GM12873 (cell line): ENCODE measurements at regions not wholly inside any gene's neighbourhood (a gene's known extent, or its start where the extent isn't known, plus 50 kb on each side); places are given as distances from the start of the nearest gene placed in this dataset.

Experiments
- CTCF ChIP-seq: IDR thresholded peaks from 2 replicates; pipeline ENCODE4 v1.5.1; 2012; ENCODE audit warnings: low read depth, mild to moderate bottlenecking, moderate library complexity, low read length, control low read depth; ENCODE audit not compliant: insufficient read depth; ENCODE audit errors: missing control alignments

- TF ChIP-seq CTCF, result no peak
Observed at GRCh38 chr12:98106031-98106683, 409.2 kb upstream of the TMPO start.

GRCh38 chr12:98109266-98109665 lies 406.1 kb upstream of the TMPO start:
- TF ChIP-seq CTCF, result no peak

- no peak for TF ChIP-seq CTCF
Observed at GRCh38 chr12:98110536-98110935, 404.9 kb upstream of the TMPO start.

GRCh38 chr12:98113548-98113947 lies 401.8 kb upstream of the TMPO start:
- no peak for TF ChIP-seq CTCF

GRCh38 chr12:98121963-98122362 lies 393.4 kb upstream of the TMPO start:
- TF ChIP-seq CTCF, result no peak

- TF ChIP-seq CTCF, result no peak
Observed at GRCh38 chr12:98123021-98123461, 392.3 kb upstream of the TMPO start.

- TF ChIP-seq CTCF, result no peak
Observed at GRCh38 chr12:98126637-98127335, 388.6 kb upstream of the TMPO start.
